ENCODE measurements at regions not wholly inside any gene's neighbourhood (a gene's known extent, or its start where the extent isn't known, plus 50 kb on each side); places are given as distances from the start of the nearest gene placed in this dataset.

DNA sequence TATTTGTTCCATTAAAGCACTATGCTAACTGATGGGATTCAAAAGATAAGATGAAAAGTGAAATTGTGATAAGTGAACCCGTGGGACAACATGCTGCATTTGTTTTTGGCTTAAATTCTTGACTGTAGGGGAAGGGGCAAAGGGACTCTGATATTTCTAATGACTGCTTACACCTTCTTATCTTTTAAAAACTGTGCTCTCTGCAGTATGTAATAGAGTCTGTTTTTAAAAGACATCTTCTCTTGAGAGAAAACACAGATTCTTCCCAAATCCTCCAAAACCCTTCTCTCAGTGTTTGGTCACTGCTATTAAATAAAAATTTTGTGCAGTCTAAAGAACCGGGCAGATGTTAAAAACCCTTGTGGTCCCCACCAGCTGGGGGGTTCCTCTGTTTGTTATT is 327.8 kb upstream of the FANCL start:
- DNase-seq (ENCODE audit: low read depth in 2 of 2, low spot score in 1 of 2): no peak

DNA sequence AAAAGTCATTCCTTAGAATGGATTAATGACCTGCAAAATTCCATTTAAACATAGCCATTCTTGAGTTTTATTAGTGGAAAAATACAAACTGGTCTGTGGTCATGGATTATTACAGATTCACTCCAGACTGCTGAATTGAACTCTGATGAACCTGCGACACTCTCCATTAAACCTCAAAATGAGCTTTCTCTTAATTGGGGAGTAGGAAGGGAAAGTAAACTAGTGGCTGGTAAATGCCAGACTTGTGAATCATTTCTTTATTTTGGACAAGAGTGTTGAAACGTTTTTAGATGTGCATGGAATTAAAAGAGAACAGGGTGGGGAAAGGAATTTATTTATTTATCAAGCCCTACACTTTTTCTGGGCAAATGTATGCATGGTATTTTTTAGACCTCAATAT is 321.2 kb upstream of the FANCL start:
- DNase-seq (ENCODE audit: low read depth in 2 of 2, low spot score in 1 of 2): no peak

DNA sequence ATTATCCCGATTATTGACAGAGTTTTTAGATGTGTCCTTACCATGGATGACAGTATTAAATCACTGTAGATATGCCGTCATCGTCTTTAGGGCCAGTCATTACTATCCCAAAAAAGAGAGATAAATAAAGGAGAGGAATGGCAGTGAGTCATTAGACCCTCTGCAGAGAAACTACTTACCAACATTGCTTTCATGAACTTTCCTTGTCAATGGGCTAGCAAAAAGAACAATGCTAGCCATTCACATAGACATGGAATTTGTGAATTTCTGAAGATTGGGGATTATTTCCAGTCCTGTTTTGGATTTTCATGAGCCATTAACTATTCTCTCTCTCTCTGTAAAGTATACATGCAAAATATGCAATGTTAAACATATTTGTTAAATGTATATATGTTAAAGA is 319.4 kb upstream of the FANCL start:
- DNase-seq (ENCODE audit: low read depth in 2 of 2, low spot score in 1 of 2): no peak

DNA sequence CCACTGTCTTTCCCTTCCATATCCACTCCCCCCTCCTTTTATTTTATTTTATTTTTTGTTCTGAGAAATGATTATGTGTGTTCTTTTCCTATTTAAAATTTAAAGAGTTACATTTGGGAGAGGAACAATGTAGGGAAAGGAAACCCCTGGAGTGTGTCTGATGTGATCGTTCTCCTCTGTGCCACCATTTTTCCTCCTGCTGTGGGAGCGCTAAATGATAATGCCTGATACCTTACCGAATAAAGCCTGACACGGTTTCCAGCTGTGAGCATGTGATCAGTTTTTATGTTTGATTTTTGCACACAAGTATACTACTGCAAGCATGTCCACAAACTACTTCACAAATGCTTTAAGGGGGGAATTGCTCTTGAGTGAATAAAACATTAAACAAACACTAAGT is 317.8 kb upstream of the FANCL start:
- no peak for DNase-seq (ENCODE audit: low read depth in 2 of 2, low spot score in 1 of 2)

DNA sequence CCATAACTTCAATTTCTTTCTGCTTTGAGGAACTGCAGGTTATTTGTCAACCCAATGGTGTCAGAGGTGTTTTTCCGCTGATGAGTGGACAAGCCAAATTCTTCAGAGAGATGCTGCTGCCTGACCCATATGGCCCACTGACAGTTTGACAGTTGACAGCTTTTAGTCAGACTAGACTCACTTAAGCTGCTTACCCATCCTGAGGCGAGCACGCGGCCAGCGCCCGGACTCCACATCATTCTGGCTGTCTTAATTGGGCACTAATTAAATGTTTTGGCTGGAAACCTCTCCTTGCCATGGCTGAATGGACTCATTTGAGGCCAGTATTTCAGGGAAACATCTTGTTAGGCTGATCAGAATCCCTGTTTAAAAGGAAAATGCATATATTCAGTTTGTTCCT is 316.1 kb upstream of the FANCL start:
- DNase-seq (ENCODE audit: low read depth in 2 of 2, low spot score in 1 of 2): no peak

DNA sequence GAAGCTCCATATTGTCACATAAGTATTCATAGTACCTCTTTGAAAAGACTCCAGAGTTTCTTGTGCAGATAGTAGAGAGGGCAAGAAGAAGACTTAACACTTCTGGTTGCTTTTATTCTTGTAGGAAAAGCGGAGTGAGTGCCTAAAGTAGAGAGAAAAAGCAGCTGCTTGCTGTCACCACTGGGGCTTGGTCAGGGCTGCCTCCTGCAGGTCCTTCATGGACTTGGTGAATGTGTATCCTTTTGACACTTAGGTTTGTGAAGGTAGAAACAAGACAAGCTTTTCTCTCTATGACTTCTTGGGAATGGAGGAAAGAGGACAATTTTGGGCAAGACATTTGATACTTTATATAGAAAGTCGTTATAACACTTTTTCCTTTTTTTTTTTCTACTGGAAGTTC is 312.8 kb upstream of the FANCL start:
- no peak for DNase-seq (ENCODE audit: low read depth in 2 of 2, low spot score in 1 of 2)

DNA sequence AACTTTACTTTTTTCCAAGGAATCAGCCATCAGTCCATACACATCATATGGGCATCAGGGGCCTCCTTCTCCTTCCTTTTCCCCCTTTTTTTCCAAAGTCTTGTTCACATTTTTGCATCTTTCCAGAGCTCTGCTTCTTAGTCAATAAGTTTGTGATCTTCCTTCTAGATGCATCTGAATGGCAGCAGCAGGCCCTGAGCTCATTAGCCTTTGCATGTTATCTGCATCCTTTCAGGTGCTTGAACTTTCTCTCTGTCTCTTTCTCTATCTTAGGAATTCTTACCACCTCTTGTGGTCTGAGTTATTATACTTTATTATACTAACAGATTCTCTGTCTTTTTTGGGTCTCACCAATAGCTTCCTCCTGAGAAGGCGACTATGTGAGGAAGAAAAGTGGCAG is 312.4 kb upstream of the FANCL start:
- DNase-seq (ENCODE audit: low read depth in 2 of 2, low spot score in 1 of 2): no peak

DNA sequence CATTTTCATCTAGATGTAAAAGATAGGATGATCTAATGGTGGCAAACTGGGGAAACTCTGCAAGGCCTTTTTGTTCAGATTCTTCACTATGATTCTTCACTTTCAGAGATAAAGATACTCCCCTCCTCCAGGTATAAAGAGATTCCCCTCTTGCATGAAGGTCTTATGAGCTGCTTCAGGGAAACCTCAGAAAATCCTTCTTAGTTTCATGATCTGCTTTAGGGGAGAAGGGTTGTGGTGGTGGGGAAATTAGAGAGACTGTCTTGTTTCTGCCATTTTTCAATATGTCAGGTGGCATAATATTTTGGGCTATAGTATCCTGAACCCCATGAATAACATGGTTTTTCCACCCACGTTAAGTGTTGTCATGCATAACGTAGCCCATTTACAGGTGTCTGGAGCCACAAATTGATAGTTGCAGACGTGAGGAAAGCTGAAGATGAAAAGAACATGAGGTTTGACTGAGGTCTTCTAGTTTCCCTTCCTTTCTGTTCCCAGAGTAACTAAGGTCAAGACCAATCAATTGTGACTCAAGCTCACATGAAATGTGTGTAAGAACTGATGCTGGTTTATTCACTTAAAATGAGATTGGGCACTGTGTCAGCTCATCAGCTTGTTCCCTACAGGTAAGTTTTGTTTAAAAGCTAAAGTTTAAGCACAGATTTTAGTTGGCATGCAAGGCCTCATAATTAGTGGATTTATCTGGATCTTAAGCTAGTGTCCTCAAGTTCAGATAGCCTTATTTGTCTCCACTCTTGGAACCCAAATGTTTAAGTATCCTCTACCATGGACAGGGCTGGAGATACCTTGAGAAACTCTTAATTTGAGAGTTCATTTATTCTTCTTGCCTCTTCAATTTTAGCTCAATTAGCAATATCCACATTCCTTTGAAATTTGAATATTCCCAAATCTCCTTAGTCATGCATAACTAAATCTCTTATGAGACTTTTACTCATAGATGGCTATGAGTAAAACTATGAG is 304.5 kb upstream of the FANCL start:
- no peak for DNase-seq (ENCODE audit: low read depth in 2 of 2, low spot score in 1 of 2)

DNA sequence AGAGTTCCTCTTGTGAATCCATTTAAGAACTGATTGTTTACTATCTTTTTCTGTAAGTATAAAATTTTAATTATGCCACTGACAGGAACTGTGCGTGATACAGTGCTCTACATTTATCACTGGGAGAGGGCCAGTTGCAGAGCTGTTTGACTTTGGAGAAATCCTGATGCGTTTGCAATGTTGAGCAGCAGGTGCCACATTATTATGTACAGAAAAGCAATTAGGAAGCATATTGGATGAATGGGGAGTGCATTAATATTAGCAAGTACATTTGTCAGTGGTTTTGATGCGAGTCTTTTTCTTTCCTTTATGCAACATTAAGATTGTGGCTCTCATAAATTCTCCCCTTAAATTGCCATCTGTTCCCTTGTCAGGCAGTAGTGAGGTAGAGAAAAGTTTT is 302.3 kb upstream of the FANCL start:
- DNase-seq (ENCODE audit: low read depth in 2 of 2, low spot score in 1 of 2): no peak

DNA sequence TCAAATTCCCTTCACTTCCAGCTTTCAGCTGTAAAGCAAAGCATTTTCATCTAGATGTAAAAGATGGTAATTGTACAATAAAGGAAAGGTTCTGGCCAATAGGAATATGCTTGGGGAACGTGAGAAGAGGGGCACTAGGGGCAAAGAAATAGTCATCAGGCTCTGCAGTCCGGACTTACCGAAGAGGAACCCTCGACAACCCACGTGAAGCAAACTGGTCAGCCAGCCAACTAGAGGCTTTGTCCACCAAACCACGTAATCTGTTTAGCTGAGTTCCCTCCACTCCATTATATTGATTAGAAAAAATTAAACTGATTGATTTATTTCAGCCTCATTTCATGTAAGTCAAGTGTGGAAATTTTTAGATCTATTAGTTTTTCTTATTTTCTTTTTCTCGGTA is 300.4 kb upstream of the FANCL start:
- DNase-seq (ENCODE audit: low read depth in 2 of 2, low spot score in 1 of 2): no peak

DNA sequence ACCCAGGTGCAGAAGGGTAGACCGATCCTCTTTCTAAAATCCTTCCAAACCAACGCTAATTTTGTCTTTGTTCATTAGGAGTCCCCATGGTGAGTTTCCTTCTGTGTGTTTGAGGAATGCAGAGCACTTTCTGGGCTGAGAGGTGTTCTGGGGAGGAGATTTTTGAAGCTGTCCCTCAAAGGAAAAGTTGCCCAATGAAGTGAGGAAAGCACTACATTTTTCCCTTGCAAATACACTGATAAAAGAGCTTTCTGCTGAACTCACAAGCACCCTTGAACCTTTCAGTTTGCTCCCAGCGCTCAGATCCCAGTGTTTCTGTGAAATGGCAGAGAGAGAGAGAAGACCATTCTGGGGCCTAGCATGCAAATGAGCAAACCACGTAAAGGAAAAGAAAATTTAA is 299.6 kb upstream of the FANCL start:
- no peak for DNase-seq (ENCODE audit: low read depth in 2 of 2, low spot score in 1 of 2)

DNA sequence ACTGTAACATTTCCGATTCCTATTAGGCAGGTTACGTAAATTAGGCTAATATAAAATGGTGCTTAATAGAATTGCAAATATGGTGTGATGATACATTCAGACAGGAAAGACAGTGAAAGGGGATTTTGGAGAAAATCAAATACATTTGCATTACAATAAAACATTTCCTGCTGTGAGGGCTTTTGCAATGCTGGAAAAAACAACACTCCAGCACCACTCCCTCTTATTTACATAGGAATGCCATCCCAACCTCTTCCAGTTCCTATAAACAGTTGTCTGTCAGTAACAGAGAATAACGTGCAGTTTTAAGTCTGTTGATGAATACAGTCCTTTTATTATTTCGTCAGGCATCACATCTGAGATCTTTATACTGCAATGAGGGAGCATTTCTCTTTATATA is 298.8 kb upstream of the FANCL start:
- no peak for DNase-seq (ENCODE audit: low read depth in 2 of 2, low spot score in 1 of 2)

DNA sequence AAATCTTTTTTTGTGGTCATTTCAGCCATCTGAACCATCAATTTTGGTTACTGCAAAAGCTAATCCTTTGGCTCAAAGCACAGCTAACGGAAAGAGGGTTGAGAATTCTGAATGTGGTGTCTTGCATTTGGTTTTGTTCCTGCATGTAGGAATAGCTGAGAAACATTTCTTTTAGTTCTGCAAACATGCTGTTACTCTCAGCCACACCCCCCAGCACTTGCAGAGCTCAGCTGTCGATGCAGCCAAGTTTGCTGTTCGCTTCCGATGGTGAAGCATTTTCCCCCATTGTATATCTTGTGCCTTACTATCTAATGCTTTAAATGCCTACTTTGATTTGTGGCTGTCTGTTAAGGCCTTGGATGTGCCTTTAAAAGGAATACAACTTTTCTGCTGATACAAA is 294.9 kb upstream of the FANCL start:
- DNase-seq (ENCODE audit: low read depth in 2 of 2, low spot score in 1 of 2): no peak

DNA sequence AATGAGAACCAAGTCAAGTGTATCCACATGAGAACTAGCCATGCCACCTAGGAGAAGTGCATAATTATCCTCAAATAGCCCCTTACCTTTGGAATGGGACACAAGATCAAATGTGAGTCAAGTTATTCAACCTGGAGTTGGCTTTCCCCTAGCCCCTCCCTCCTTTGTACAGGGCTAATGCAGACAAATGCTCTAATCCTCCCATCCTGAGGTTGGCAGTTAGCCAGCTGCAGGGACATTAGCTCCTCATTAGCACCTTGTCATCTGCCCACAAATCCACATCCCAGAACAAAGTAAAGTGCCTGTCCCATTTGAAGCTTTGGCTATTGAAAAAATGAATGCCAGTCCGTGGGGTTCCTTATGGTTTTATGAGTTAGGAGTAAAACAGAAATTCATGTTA is 294.1 kb upstream of the FANCL start:
- DNase-seq (ENCODE audit: low read depth in 2 of 2, low spot score in 1 of 2): no peak

DNA sequence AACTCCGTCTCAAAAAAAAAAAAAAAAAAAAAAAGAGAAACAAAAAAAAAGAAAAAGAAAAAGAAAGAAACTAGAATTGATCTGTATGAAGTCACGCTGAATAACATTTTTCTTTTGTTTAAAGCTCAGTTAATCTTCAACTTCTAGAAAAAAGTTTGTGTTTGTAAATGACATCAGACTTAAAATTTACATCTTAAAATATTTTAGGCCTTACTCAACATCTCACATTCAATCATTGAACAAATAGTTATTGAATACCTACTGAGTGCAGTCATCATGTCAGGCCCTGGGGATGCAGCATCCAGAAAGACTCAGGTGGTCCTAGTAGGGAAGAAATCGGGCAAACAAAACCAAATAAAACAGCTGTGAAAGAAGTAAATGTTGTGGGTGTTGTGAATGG is 292.3 kb upstream of the FANCL start:
- no peak for DNase-seq (ENCODE audit: low read depth in 2 of 2, low spot score in 1 of 2)

DNA sequence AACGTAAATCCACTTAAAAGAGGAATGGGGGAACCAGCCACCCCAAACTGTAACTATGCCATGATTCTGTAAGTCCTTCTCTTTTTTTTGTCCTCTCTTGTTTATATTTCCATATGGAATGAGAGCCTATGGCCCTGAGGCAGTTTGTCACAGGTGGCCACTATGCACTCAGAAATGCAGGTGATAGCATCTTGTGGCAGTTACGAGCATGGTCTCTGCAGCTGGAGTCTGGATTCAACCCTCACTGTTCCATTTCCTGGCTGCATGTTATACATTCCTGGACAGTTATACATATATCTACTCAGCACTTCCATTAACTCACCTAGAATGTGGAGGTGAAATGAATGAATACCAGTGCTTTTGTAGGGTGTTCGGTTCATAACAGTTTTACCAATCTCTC is 291.5 kb upstream of the FANCL start:
- no peak for DNase-seq (ENCODE audit: low read depth in 2 of 2, low spot score in 1 of 2)

DNA sequence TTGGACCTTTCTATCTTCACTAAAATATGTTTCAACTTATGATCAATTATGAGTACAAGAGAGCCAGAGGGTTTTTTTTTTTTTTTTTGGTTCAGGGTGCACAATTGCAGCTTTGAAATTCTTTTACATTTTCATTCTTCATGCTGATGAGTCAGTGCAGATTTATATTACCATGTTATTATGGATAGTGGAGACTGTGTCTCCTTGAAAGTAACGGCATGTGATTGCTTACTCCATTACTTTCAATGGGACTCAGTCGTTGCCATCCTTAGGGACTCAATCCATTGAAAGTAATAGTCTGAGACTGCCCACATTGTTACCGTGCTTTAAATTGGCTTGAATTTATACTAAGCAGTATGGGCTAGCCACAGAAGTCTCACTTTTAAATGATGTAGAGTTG is 286.5 kb upstream of the FANCL start:
- DNase-seq (ENCODE audit: low read depth in 2 of 2, low spot score in 1 of 2): no peak

DNA sequence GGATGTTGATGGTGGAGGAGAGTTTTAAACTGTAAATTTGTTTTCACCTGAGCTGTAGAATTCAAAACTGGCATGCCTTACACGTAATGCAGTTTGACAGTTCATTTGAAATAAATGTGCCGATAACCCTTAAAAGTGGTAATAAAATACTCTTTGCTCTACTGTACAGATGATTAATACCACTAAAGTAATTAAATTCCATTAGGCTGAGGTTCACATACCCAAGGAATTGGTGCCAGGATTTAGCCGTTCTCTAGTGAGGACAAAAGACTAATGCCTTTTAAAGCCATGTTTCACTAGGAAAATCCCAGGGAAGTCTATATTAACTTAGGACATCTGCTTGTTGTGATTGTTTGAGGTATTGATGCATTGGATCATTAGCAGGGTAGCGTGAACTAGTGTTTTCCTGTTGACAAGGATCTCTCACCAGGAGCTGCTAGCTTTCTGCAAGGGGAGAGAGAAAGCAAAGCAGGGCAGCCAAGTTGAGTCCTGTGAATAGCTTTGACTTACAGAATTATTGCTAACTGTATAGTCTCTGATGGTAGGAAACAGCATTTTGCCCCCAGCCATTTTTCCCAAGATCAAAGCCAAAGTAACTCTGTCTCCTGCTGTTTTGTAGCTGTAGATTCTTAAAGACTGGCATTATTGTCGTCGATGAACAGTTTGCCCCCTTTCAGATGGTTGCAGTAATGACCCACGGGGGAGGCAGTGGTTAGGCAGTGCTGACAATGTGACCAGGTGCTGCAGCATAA is 280.9 kb upstream of the FANCL start:
- no peak for DNase-seq (ENCODE audit: low read depth in 2 of 2, low spot score in 1 of 2)

DNA sequence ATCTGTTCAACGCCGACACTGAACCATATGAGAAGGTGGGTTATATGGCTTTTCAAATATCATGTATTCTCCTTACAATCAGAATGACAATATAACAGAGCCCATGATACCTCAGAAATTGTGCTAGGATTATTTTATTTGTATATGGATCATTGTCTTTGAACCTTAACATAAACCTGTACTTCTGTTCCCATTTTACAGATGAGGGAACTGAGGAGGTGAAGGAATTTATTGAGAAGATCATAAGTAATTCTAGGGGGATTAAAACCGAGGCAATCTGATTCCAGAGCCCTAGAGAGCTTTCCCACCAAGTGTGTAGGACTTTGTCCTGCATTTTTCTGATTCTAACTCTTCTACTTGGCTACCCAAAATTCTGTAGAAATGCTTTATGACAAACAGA is 279.8 kb upstream of the FANCL start:
- DNase-seq (ENCODE audit: low read depth in 2 of 2, low spot score in 1 of 2): no peak

DNA sequence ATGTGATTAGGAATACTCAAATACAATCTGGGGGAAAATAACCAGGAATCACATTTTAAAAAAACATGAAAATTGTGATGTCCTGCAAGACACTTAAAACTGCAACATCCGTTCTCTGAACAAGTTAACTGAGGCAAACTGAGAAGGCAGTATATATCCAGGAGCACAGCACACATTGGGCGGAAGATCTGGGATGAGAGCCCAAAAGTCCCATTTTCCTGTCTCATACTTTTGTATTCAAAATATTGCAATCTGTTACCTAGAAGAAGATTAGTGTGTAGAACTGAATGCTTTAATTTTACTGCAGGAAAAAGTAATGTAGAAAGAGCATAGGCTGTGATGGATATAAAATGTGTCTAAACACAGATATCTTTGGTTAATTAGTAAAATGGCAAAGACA is 276.8 kb upstream of the FANCL start:
- DNase-seq (ENCODE audit: low read depth in 2 of 2, low spot score in 1 of 2): no peak

DNA sequence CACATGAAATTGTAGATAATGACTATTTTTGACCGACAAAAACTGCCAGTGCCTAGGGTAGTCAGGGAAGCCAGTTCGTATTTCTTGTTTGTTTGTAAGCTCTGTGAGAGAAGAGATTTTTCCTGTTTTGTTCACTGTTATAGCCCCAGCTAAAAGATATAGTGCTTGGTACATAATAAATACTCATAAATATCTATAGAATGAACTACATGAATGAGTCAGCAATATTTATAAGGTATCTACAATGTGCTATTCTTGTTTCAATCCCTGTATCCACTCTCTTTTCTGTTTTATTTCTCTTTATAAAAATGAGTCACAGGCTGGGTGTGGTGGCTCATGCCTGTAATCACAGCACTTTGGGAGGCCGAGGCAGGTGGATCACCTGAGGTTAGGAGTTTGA is 275.6 kb upstream of the FANCL start:
- DNase-seq (ENCODE audit: low read depth in 2 of 2, low spot score in 1 of 2): no peak

DNA sequence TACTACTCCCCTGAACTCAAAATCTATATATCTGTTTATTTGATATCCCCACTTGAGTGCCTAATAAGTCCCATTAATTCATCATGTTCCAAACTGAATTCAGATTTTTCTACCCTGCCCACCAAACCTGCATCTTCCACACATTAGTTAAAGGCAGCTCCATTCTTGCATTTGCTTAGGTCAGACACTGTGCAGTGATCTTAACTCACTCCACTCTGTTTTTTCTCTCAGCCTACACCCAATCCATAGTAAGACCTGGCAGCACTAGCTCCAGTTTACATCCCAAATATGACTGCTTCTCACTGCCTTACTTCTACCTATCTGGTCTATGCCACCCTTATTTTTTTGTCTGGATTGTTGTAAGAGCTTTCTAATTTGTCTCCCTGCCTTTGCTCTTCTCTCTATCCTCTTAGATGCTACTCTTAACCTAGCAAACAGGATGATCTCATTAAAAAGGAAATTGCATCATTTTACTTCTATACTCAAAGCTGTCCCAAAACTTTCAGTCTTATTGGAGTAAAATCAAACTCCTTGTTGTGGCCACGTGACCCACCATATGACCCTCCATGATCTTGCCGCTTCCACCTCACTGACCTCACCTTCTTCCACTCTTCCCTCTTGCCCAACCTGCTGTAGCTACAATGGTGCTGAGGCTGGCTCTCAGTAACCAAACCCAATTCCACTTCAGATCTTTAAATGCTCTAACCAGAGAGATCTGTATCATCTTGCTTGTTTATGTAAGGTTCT is 274.9 kb upstream of the FANCL start:
- no peak for DNase-seq (ENCODE audit: low read depth in 2 of 2, low spot score in 1 of 2)
